G401 (cell line): ENCODE measurements at regions not wholly inside any gene's neighbourhood (a gene's known extent, or its start where the extent isn't known, plus 50 kb on each side); places are given as distances from the start of the nearest gene placed in this dataset.

Source experiments
- DNase-seq: peaks from one replicate; pipeline ENCODE4 v3.0.0-alpha.2; 2015; ENCODE audit warnings: low spot score
- in situ Hi-C: cut with HindIII; loops from 2 replicates; pipeline ENCODE4 v1.10.0; 2016; ENCODE audit warnings: low sequenced_read_pairs, mixed read lengths

GRCh38 chr20:51906049-51906448, 103.7 kb upstream of the SALL4 start:
- DNase-seq, result no peak
- in situ Hi-C loops, result no loop called here

GRCh38 chr20:51902933-51903332, 100.6 kb upstream of the SALL4 start:
- DNase-seq, result no peak
- in situ Hi-C loops, result no loop called here

- in situ Hi-C loops, result no loop called here
- DNase-seq, result no peak
Observed at GRCh38 chr20:51900443-51900842, 98.1 kb upstream of the SALL4 start.

- in situ Hi-C loops, result no loop called here
- DNase-seq, result no peak
Observed at GRCh38 chr20:51899674-51900073, 97.4 kb upstream of the SALL4 start.

GRCh38 chr20:51898788-51899187, 96.5 kb upstream of the SALL4 start:
- in situ Hi-C loops, result no loop called here

GRCh38 chr20:51894619-51895018, 92.3 kb upstream of the SALL4 start:
- in situ Hi-C loops, result no loop called here

More at GRCh38 chr20:51898788-51899187, 96.5 kb upstream of the SALL4 start:
- no peak for DNase-seq

GRCh38 chr20:51894201-51894600, 91.9 kb upstream of the SALL4 start:
- DNase-seq, result no peak
- in situ Hi-C loops, result no loop called here

More at GRCh38 chr20:51894619-51895018, 92.3 kb upstream of the SALL4 start:
- DNase-seq, result no peak

GRCh38 chr20:51893723-51894122, 91.4 kb upstream of the SALL4 start:
- no peak for DNase-seq
- in situ Hi-C loops, result no loop called here

- in situ Hi-C loops, result no loop called here
Observed at GRCh38 chr20:51890003-51890402, 87.7 kb upstream of the SALL4 start.

GRCh38 chr20:51889466-51889865, 87.1 kb upstream of the SALL4 start:
- no peak for DNase-seq
- in situ Hi-C loops, result no loop called here

More at GRCh38 chr20:51890003-51890402, 87.7 kb upstream of the SALL4 start:
- no peak for DNase-seq

GRCh38 chr20:51888291-51888690, 86.0 kb upstream of the SALL4 start:
- in situ Hi-C loops, result no loop called here
- DNase-seq, result no peak

- in situ Hi-C loops, result no loop called here
- no peak for DNase-seq
Observed at GRCh38 chr20:51886891-51887608, 84.7 kb upstream of the SALL4 start.

- in situ Hi-C loops, result no loop called here
- DNase-seq, result no peak
Observed at GRCh38 chr20:51886341-51886740, 84.0 kb upstream of the SALL4 start.

- in situ Hi-C loops, result no loop called here
- DNase-seq, result no peak
Observed at GRCh38 chr20:51884561-51884960, 82.2 kb upstream of the SALL4 start.

GRCh38 chr20:51880188-51880587, 77.9 kb upstream of the SALL4 start:
- in situ Hi-C loops, result no loop called here
- no peak for DNase-seq

GRCh38 chr20:51876313-51876940, 74.1 kb upstream of the SALL4 start:
- in situ Hi-C loops, result no loop called here
- no peak for DNase-seq

- no peak for DNase-seq
- in situ Hi-C loops, result no loop called here
Observed at GRCh38 chr20:51873652-51874051, 71.3 kb upstream of the SALL4 start.

- in situ Hi-C loops, result no loop called here
- DNase-seq, result no peak
Observed at GRCh38 chr20:51871943-51872342, 69.6 kb upstream of the SALL4 start.

- in situ Hi-C loops, result no loop called here
- no peak for DNase-seq
Observed at GRCh38 chr20:51869002-51869401, 66.7 kb upstream of the SALL4 start.

GRCh38 chr20:51867251-51867650, 64.9 kb upstream of the SALL4 start:
- DNase-seq, result no peak
- in situ Hi-C loops, result no loop called here

GRCh38 chr20:51864967-51865366, 62.6 kb upstream of the SALL4 start:
- DNase-seq, result no peak
- in situ Hi-C loops, result no loop called here
